Progenitor cell of endocrine pancreas (in vitro differentiated cells): ENCODE measurements at regions not wholly inside any gene's neighbourhood (a gene's known extent, or its start where the extent isn't known, plus 50 kb on each side); places are given as distances from the start of the nearest gene placed in this dataset.

Experiments used
- DNase-seq: peaks from one replicate; pipeline ENCODE4 v3.0.0; 2021; ENCODE audit warnings: low spot score; ENCODE audit not compliant: unreplicated experiment
- H3K27ac Mint-ChIP-seq: 2 replicates; pipeline ENCODE4 v1.8.0; 2021; ENCODE audit warnings: mild to moderate bottlenecking, moderate library complexity, mixed read lengths
- H3K27me3 Mint-ChIP-seq: 2 replicates; pipeline ENCODE4 v1.8.0; 2021; ENCODE audit warnings: mixed read lengths
- H3K36me3 Mint-ChIP-seq: 2 replicates; pipeline ENCODE4 v1.8.0; 2022; ENCODE audit warnings: mixed read lengths; ENCODE audit not compliant: insufficient read depth
- H3K4me1 Mint-ChIP-seq: 2 replicates; pipeline ENCODE4 v1.8.0; 2021; ENCODE audit warnings: low read depth, mixed read lengths
- H3K4me3 Mint-ChIP-seq: 2 replicates; pipeline ENCODE4 v1.8.0; 2021; ENCODE audit warnings: low read depth, mild to moderate bottlenecking, moderate library complexity, mixed read lengths
- H3K9me3 Mint-ChIP-seq: 2 replicates; pipeline ENCODE4 v1.8.0; 2021; ENCODE audit warnings: low read depth, mixed read lengths
- TF ChIP-seq, protein P1 (sequence below): fragments of 200-600 bp; sonication (generic); IDR thresholded peaks from one replicate; pipeline ENCODE4 v1.5.0; 2021; ENCODE audit warnings: antibody characterized with exemption, mild to moderate bottlenecking; ENCODE audit not compliant: unreplicated experiment

DNA sequence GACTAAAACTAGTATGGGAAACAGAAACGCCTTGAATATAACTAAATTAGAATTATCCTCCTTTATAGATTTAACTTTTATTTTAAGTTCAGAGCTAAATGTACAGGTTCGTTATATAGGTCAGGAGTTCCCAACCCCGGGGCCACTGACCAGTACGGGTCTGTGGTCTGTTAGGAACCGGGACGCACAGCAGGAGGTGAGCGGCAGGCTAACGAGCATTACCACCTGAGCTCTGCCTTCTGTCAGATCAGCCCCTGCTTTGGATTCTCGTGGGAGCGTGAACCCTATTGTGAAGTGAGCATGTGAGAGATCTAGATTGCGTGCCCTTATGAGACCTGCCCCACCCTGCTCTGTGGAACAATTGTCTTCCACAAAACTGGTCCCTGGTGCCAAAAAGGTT, 51.0 kb downstream of the FAT4 start:
- H3K27me3 Mint-ChIP-seq = no peaks in the 10 kb centered on the region
- no peaks in the 10 kb centered on the region for H3K4me1 Mint-ChIP-seq
- no peak overlapping the region for H3K4me3 Mint-ChIP-seq
- H3K27ac Mint-ChIP-seq = no peak overlapping the region
- H3K36me3 Mint-ChIP-seq = no peaks in the 10 kb centered on the region
- no peaks in the 10 kb centered on the region for H3K9me3 Mint-ChIP-seq
- no peak for DNase-seq
- TF ChIP-seq, protein P1, sequence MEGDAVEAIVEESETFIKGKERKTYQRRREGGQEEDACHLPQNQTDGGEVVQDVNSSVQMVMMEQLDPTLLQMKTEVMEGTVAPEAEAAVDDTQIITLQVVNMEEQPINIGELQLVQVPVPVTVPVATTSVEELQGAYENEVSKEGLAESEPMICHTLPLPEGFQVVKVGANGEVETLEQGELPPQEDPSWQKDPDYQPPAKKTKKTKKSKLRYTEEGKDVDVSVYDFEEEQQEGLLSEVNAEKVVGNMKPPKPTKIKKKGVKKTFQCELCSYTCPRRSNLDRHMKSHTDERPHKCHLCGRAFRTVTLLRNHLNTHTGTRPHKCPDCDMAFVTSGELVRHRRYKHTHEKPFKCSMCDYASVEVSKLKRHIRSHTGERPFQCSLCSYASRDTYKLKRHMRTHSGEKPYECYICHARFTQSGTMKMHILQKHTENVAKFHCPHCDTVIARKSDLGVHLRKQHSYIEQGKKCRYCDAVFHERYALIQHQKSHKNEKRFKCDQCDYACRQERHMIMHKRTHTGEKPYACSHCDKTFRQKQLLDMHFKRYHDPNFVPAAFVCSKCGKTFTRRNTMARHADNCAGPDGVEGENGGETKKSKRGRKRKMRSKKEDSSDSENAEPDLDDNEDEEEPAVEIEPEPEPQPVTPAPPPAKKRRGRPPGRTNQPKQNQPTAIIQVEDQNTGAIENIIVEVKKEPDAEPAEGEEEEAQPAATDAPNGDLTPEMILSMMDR = no peak

DNA sequence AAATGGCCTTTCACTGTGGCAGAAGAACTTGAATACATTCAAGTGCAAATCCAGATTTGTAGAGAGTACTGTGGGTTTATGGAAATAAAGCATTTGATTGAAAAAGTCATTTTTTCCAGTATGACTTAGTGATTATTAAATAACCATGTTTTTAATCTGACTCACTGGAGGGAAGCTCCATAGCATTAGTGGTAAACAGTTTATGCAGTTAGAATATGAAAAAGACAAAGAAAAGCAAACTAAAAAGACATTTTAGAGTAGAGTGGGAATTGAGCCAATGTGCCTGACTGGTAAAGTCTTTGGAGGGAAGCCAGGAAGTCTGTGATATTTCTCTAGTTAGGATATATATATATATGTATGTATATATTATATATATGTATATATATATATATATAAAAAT, 53.4 kb downstream of the FAT4 start:
- Mint-ChIP-seq H3K9me3 (no peaks in the 10 kb centered on the region), H3K4me1 (no peaks in the 10 kb centered on the region), H3K27ac (no peak overlapping the region), H3K36me3 (no peaks in the 10 kb centered on the region), H3K4me3 (no peak overlapping the region), H3K27me3 (no peaks in the 10 kb centered on the region)
- no peak for DNase-seq
- TF ChIP-seq, protein P1 = no peak

DNA sequence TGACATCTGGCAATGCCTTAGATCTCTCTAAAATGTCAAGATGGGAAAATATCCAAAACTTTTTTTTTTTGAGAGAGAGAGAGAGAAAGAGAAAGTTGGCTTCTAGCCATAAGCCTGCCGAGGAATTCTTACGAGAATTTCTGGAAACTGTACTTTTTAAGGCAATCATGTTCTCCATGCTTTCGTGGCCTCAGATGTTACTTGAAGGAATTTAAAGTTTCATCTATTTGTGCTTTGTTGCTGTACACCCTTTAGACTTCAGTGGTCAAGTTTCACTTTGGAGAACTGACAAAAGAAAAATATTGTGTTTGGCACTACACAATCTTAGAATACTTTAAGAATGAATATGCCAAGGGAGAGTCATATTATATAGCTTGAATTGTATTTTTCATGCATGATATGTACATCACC, 53.9 kb downstream of the FAT4 start:
- no peak for DNase-seq
- no peaks in the 10 kb centered on the region for H3K4me1 Mint-ChIP-seq
- no peaks in the 10 kb centered on the region for H3K27me3 Mint-ChIP-seq
- H3K9me3 Mint-ChIP-seq = no peaks in the 10 kb centered on the region
- TF ChIP-seq, protein P1 = no peak
- no peak overlapping the region for H3K4me3 Mint-ChIP-seq
- H3K36me3 Mint-ChIP-seq = no peaks in the 10 kb centered on the region
- H3K27ac Mint-ChIP-seq = no peak overlapping the region

DNA sequence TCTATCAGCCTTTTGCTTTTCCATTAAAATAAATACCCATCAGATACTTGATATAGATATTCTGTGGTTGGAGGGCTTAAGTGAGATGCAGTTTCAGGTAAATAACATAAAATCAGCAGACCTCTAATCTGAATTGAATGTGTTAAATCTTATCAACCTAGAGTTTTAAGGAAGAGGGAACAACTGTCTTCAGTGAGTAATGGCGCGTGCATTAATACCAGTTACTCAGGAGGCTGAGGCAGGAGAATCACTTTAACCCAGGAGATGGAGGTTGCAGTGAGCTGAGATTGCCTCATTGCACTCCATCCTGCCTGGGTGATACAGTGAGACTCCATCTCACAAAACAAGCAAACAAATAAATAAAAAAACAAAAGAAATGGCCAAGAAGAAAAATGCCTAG, 54.3 kb downstream of the FAT4 start:
- Mint-ChIP-seq H3K36me3 (no peaks in the 10 kb centered on the region), H3K4me1 (no peaks in the 10 kb centered on the region), H3K27ac (no peak overlapping the region), H3K4me3 (no peak overlapping the region), H3K9me3 (no peaks in the 10 kb centered on the region), H3K27me3 (no peaks in the 10 kb centered on the region)
- TF ChIP-seq, protein P1 = no peak
- DNase-seq = no peak

DNA sequence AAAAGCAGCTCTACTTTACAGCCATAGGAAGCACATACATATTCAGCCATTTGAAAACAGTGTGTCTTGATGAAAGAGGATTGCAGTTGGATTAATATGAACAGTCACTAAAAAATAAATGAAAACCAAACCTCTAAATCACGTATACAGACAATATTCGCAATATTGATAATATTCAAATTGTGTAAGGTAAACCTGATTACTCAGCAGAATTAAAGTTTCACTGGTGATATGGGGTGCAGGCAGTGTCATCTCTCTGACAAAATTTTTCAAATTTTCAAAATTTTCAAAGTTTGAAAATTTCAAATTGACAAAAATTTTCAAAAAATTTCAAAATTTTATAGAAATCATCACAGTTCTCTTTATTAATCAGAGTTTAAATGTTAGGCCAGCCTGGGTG, 55.7 kb downstream of the FAT4 start:
- Mint-ChIP-seq H3K4me1 (no peaks in the 10 kb centered on the region), H3K9me3 (no peaks in the 10 kb centered on the region), H3K36me3 (no peaks in the 10 kb centered on the region), H3K4me3 (no peak overlapping the region), H3K27ac (no peak overlapping the region), H3K27me3 (no peaks in the 10 kb centered on the region)
- TF ChIP-seq, protein P1 = no peak
- no peak for DNase-seq

DNA sequence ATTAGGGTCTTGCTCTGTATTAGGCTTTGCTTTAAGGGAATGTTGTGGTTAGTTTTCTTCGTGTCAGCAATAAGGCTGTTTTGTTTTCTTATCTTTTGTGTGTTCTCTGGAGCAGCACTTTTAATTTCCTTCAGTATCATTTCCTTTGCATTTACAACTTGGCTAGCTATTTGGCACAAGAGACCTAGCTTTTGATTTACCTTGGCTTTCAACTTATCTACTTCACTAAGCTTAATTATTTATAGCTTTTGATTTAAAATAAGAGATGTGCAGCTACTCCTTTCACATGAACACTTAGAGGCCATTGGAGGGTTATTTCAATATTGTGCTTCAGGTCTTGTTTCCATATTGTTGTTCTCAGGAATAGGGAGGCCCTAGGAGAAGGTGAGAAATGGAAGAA, 68.2 kb downstream of the FAT4 start:
- no peak overlapping the region for H3K27ac Mint-ChIP-seq
- no peak for DNase-seq
- TF ChIP-seq, protein P1 = no peak
- no peaks in the 10 kb centered on the region for H3K36me3 Mint-ChIP-seq
- no peaks in the 10 kb centered on the region for H3K9me3 Mint-ChIP-seq
- no peaks in the 10 kb centered on the region for H3K27me3 Mint-ChIP-seq
- H3K4me3 Mint-ChIP-seq = no peak overlapping the region
- no peaks in the 10 kb centered on the region for H3K4me1 Mint-ChIP-seq
